Forelimb muscle (tissue), 1 donor: ENCODE measurements at regions not wholly inside any gene's neighbourhood (a gene's known extent, or its start where the extent isn't known, plus 50 kb on each side); places are given as distances from the start of the nearest gene placed in this dataset.

Experiments
- DNase-seq: peaks from one replicate; pipeline ENCODE4 v3.0.0-alpha.2; 2013; ENCODE audit warnings: low read depth

GRCh38 chr5:165175041-165175440 lies 1669.6 kb downstream of the MAT2B start:
- DNase-seq: no peak

- DNase-seq: no peak
These were observed 1678.8 kb downstream of the MAT2B start for GRCh38 chr5:165184183-165184582.

GRCh38 chr5:165185716-165186115 lies 1680.3 kb downstream of the MAT2B start:
- DNase-seq: no peak

GRCh38 chr5:165187815-165188214 lies 1682.4 kb downstream of the MAT2B start:
- DNase-seq: no peak

GRCh38 chr5:165188556-165189175 lies 1683.2 kb downstream of the MAT2B start:
- no peak for DNase-seq

GRCh38 chr5:165196961-165197360 lies 1691.5 kb downstream of the MAT2B start:
- no peak for DNase-seq

- DNase-seq: no peak
These were observed 1696.0 kb downstream of the MAT2B start for GRCh38 chr5:165201369-165201768.

- no peak for DNase-seq
These were observed 1696.5 kb downstream of the MAT2B start for GRCh38 chr5:165201771-165202518.

GRCh38 chr5:165202519-165202910 lies 1697.1 kb downstream of the MAT2B start:
- DNase-seq: no peak

- DNase-seq: peak; percentile 11
These were observed 1703.8 kb downstream of the MAT2B start for GRCh38 chr5:165209101-165209727.

GRCh38 chr5:165224366-165225045 lies 1719.1 kb downstream of the MAT2B start:
- DNase-seq: no peak

- no peak for DNase-seq
These were observed 1722.1 kb downstream of the MAT2B start for GRCh38 chr5:165227515-165227914.

- no peak for DNase-seq
These were observed 1722.8 kb downstream of the MAT2B start for GRCh38 chr5:165228184-165228583.

GRCh38 chr5:165231821-165232508 lies 1726.5 kb downstream of the MAT2B start:
- no peak for DNase-seq

GRCh38 chr5:165232509-165233028 lies 1727.2 kb downstream of the MAT2B start:
- DNase-seq: no peak

- DNase-seq: no peak
These were observed 1736.4 kb downstream of the MAT2B start for GRCh38 chr5:165241811-165242210.

- DNase-seq: no peak
These were observed 1737.2 kb downstream of the MAT2B start for GRCh38 chr5:165242646-165243045.

GRCh38 chr5:165244407-165244806 lies 1739.0 kb downstream of the MAT2B start:
- no peak for DNase-seq

GRCh38 chr5:165258197-165258771 lies 1752.9 kb downstream of the MAT2B start:
- no peak for DNase-seq

- DNase-seq: no peak
These were observed 1755.0 kb downstream of the MAT2B start for GRCh38 chr5:165260426-165260825.

GRCh38 chr5:165263536-165263935 lies 1758.1 kb downstream of the MAT2B start:
- DNase-seq: no peak
